Fibroblast of peridontal ligament (primary cell): ENCODE measurements at regions not wholly inside any gene's neighbourhood (a gene's known extent, or its start where the extent isn't known, plus 50 kb on each side); places are given as distances from the start of the nearest gene placed in this dataset.

Experiments
- DNase-seq: peaks from one replicate; pipeline ENCODE4 v3.0.0-alpha.2; 2010; ENCODE audit errors: extremely low read depth

DNA sequence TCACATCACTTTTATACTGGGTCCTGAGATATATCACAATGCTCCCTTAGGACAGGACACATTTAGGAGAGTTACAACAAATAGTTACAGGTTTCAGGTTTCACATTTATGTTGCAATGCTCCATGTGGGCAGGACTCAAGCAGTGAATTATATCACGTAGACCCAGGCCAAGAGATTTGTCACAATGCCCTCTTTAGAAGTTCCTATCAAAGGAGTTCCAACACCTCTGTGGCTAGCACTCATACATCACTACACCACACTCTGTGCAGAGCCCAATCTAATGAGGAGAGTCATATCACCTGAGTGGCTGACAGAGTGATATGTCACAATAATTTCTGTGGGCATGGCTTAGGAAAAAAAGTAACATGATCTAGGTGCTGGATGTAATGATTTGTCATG is 1068.2 kb upstream of the AMELY start:
- DNase-seq, result no peak

DNA sequence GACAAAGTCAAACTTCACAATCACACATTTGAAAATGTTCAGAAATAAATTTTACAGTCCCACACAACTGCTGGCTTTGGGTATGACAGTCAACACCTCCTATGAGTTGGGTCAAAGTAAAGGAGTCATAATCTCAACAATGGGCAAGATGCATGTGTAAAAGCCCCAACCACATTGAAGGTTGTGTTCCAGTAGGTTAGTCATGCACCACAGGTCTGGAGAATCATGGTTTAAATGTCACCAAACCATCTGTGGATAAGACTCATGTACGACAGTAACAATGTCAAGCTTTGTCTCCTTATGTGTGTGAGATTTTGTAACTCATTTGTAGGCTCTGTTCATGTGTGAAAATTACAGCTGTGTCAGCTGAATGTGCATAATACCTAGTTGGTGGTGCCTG is 1065.7 kb upstream of the AMELY start:
- no peak for DNase-seq

DNA sequence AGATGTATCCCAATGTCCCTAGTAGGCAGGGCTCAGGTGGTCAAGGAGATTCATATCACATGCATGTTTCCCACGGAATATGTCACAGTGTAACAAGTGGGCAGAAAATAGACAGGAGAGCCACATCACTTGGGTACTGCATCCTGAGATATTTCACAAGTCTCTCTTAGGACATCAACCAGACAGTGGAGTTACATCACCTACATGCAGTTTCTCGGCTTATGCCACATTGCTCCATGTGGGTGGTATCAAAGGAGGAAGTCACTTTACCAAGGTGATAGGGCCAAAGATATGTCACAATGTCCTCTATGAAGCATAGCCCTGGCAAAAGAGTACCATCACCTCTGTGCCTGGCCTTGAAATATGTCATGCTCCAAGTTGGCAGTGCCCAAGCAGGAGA is 1056.7 kb upstream of the AMELY start:
- DNase-seq, result no peak

DNA sequence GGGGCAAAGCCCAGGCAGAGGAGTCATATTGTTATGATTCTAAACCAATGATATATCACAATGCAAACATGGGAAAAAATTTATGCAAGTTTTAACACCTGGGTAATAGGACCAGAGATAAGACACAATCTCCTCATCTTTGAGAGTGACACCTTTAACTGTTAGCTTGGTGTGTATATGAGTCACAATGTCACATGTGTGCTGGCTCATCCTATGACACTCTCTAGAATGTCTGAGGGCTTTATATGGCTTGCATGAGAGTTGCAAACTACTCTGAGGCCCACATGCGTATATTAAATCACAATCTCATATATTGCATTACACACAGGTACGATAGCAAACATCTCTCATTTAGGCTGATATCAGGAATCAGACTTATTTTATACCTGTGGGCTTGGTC is 1055.4 kb upstream of the AMELY start:
- DNase-seq, result no peak

DNA sequence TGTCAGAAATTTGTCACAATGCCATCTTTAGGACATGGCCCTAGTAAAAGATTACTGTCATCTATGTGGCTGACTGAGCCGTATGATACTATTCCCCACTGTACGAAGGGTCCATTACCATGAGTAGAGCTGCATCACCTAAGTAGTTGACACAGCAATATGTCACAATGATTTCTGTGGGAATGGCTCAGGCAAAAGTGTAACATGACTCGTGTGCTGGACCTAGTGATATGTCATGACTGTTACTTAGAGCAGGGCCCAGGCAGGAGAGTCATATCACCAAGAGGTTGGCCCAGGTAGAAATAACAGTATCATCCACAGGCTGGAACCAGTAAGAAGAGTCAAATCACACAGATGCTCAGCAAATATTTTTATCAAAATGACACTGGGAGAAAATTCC is 1051.8 kb upstream of the AMELY start:
- DNase-seq, result no peak

DNA sequence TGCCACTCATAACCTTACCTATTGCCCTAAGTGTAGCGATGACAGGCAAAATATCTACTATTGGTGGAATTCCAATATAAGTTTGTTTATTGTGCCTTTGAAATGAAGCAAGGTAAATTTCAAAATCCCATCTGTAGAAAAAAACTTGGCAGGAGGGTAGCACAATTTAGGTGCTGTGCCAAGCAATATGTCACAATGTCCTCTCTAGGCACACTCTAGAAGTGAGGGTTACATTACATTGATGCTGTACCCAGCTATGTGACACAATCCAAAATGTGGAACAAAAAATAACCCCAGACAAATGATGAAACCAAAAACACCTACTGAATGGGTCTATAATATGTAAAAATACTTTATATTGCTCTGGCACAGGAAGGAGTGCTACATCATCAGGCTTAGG is 1050.8 kb upstream of the AMELY start:
- DNase-seq, result no peak

DNA sequence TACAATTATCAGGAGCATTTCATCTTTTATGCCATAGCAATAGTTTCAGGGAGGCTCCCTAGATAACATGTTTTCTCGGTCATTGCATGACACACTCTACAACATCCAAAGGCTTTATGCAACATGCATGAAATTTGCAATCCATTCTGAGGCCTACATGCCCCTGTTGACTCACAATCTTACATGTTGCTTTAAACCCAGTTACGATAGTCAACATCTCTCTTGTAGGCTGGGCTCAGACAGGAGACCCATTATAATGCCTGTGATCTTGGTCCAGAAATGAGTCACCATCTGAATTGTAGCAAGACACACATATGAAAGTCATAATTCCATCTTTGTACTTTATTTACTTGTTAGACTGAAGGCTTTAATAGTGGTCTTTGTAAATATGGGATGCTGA is 1050.3 kb upstream of the AMELY start:
- DNase-seq, result no peak

DNA sequence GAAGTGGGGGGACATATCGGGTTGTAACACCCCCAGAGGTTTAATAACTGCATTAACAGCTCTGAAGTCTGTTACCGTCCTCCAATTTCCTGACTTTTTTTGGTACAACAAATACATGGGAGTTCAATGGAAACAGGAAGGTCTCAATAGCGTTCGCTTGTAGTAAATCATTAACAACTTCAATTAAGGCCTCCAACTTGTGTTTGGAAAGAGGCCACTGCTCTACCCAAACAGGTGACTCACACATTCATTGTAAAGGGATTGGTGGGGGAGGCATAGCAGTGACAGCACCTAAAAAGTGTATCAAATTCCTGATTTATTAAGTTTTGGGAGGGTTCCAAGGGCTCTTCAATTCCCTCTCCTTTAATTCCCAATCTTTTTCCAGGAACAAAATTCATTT is 1046.2 kb upstream of the AMELY start:
- DNase-seq, result no peak

DNA sequence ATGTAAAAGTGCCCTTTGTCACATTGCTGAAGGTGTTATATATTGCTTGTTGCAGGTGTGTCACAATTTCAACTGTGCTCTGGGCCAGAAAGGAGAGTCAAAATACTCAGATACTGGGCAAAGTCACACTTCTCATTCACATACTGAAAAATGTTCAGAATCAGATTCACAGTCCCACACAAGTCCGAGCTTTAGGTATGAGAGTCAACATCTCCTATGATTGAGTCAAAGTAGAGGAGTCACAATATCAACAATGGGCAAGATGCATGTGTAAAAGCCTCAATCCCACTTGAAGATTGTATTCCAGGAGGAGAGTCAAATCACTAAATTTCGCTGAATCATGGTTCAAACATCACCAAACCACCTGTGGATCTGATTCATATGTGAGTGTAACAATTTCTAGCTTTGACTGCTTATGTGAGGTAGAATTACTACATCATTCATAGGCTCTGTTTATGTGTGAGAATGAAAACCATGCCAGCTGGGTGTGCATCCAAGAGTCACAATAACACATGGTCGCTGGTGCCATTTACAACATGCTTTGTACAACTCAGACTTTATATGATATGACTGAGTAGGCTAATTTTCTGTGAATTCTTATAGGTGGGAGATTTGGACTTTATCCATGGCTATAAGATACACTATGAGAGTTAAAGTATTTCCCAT is 1039.8 kb upstream of the AMELY start:
- no peak for DNase-seq

DNA sequence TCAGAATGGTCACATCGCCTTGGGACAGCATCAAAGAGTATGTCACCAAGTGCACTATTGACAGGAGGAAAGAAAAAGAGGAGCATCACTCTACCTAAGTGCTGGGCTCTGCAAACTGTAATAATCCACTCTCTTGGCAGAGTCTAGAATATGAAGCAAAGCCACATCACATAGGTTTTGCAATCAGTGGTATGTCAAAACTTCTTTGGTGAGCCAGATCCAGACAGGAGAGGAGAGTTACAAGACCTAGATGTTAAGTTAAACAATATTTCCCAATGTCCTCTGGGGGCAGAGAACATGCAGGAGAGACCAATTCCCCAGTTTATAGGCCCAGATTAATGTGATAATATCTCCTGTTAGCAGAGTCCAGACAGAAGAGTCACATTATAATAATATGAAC is 1032.6 kb upstream of the AMELY start:
- DNase-seq, result peak; percentile 60

DNA sequence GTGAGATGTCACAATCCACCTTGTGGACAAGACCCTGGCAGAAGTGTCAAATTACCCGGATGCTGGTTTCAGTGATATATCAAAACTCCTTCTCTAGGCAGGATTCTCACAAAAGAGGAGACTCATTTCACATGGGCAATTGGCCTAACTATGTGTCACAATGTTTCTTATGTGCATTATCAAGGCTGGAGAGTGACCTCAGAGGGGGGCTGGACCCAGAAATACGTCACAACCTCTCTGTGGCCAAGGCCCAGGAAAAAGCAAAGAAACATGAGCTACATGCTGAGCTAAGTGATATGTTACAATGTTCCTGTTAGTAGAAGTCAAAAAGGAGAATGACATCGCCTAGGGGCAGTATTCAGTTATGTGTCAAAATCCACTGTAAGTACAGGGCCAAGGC is 1031.2 kb upstream of the AMELY start:
- DNase-seq, result peak; percentile 54

DNA sequence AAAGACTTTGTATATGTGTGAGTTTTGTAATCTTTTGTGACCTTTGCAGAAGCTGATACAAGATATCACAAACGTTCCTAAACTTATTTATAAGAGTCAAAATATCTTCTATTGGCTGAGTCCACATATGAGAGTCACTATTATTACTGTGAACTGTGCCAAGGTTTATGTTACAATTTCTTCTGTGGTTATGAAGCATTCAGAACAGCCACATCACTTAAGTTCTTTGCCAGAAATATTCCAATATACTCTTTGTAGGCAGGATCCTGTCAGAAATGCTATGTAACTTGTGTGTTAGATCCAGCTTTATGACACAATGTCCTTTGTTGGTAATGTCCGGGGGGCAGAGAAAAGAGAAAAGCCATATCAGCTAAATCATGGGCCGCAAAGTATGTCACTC is 1030.3 kb upstream of the AMELY start:
- peak; percentile 78 for DNase-seq

DNA sequence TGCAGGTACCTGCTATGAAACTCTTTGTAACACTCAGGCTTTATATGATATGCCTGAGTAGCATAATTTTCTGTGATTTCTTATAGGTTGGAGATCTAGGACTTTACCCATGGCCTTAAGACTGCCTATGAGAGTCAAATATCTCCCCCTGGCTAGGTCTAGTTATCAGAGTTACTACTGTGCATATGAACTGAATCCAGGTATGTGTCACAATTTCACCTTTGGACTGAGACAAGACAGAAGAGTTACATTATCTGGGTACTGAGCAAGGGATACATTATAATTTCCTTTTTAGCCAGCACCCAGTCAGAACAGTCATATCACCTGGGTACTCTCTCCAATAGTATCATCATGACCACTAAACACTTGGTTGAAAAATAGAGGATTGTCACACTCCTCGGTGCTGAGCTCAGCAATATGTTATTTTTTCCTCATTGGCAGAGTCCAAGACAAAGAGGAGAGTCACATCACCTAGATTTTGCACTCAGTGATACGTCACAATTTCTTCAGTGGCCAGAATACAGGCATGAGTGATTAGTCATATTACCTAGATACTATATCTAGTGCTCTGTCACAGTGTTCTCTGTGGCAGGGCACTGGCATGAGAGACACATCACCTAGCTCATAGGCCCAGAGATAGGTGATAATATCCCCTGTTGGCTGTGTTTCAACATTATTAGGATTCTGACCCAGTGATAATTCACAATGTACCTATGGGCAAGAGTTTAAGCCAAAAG is 1027.6 kb upstream of the AMELY start:
- DNase-seq, result no peak

DNA sequence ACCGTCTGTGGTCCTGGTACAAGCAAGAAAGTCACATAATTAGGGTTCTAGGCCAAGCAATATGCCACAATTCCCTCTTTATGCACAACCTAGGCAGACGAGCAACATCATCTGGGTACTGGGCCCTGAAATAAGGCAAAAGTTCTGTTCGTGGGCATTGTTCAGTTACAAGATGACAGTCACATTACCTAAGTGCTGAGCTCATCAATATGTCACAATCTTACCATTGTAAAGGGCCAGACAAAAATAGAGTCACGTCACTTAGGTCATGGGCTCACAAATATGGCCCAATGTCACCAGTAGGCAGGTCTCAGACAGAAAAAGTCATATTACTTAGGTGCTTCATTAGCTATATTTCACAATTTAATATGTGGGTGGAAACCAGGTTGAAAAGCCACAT is 1025.3 kb upstream of the AMELY start:
- no peak for DNase-seq

DNA sequence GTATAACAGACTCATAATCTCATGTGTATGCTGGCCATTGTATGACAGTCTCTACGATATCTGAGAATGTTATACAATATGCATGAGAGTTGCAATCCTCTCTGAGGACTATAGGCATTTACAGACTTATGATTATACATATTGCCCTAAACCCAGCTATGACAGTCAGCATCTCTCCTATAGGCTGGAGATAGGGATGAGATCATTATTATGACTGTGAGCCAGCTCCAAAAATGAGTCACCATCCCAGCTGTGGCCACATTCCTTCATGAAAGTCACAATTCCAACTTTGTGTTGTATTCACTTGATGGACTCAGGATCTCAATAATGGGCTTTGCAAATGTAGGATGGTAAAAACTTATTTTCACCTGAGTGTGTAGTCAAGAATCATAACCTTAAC is 1024.5 kb upstream of the AMELY start:
- DNase-seq, result peak; percentile 75

DNA sequence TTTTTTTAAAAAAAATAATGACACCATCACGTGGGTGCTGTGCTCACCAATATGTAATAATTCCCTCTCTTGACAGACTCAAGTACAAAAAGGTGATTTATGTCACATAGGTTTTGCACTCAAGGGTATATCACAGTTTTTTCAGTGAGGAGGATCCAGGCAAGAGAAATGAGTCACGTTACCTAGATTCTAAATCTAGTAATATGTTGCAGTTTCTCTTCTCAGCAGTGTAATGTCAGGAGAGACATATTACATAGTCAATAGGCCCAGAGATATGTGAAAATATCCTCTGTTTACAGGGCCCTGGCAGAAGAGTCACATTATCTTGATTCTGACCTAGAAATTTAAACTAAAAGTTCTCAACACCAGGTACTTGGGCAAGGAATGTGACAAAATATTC is 1024.1 kb upstream of the AMELY start:
- no peak for DNase-seq

DNA sequence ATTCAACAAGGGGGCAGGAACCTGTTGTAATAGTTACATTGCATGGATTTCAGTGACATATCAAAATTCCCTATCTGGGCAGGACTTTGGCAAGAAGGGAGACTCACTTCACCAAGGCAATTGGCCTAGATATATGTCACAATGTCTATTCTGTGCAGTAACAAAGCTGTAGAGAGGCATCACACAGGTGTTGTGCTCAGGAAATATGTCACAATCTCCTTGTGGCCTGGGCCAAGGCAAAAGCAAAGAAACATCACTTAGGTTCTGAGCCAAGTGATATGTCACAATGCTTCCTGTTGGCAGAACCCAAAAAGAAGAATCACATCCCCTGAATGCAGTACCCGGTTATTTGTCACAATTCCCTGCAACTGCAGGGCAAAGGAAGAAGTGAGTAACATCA is 1020.9 kb upstream of the AMELY start:
- no peak for DNase-seq

DNA sequence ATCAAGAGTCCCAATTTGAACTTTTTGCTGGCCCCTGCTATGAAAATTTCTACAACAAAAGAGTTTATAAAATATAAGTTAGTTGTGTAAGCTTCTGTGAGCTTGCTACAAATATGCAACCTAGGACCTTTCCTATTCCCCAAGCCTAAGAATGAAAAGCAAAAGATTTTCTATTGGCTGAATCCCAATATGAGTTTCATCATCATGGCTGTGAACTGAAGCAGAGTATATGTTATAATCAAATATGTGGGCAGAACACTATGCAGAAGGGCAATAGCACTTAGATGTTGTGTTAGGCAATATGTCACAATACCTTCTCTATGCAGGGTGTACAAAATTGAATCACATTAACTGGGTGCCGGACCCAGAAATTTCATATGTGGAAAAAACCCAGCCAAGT is 1018.3 kb upstream of the AMELY start:
- peak; percentile 56 for DNase-seq

DNA sequence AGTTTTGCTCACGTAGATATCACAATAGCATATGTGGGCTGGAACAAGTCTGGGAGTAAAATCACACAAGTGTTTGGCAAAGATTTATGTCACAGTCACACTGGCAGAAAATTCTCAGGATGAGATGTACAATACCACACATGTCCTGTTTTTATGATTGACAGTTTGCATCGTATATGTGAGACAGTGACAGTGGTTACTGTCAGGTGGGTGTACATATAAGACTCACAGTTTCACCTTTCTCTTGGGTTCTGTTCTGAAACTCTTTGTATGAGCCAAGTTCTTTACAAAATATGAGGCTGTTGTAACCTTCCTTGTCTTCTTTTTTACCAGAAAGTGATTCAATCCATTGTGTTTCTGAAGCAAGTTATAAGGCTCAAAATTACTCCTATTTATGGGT is 1012.5 kb upstream of the AMELY start:
- no peak for DNase-seq

DNA sequence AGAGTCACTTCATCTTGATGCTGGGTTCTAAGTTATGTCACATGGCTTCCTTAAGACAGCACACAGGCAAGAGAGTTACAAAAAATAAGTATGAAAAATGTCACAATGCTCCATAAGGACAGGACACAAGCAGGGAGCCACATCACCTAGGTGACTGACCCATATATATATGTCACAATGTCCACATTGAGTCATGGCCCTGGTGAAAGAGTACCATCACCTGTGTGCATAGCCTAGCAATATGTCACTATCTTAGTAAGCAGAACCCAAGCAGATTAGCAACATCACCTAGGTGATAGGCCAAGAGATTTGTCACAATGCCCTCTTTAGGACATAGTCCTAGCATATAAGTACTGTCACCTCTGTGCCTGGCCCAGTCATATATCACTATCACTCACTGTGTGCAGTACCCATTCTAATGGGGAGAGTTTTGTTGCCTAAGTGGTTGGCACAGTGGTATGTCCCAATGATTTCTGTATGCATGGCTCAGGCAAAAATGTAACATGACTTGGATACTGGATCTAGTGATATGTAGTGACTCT is 1012.0 kb upstream of the AMELY start:
- no peak for DNase-seq

DNA sequence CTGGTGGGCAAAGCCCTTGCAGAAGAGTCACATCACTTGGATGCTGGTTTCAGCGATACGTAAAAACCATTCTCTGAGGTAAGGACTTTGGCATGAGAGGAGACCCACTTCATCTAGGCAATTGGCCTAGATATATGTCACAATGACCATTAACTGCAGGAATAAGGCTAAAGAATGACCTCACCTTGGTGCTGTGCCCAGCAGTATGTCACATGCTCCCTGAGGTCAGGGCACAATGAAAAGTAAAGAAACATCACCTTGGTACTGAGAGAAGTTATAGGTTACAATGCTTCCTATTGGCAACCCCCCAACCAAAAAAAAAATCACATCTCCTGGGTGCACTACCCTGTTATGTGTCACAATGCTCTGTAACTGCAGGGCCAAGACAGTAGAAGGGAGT is 1008.8 kb upstream of the AMELY start:
- no peak for DNase-seq

DNA sequence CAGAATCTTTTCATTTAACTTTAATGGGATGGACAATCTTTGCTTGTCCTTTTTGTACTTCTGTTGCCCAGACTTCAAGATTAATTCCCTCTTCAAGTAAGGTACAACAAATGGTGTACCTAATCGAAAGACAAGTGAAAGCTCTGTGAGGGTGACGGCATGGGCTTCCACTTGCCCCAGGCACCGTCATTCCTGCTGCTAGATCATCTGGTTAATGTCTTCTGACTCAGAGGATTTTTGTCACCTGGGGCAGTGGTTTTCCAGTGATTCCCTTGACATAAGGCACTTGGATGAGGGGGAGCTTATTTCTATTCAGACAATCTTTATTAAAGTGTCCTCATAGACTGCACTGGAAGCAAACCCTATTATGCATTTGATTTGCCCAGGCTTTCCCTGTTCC is 977.0 kb upstream of the AMELY start:
- no peak for DNase-seq

DNA sequence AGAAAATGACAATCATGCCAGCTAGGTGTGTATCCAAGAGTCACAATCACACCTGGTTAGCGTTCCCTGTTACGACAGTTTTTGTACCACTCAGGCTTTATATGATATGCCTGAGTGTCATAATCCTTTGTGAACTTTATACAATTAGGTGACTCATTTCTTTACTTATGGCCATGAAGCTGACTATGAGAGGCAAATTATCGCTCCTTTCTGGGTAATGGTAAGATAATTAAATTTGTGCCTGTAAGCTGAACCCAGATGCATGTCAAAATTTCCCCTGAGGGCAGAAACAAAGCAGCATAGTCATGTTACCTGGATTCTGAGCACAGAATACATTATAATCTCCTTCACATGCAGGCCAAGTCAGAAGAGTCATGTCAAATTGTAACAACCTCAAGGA is 970.1 kb upstream of the AMELY start:
- DNase-seq, result no peak

DNA sequence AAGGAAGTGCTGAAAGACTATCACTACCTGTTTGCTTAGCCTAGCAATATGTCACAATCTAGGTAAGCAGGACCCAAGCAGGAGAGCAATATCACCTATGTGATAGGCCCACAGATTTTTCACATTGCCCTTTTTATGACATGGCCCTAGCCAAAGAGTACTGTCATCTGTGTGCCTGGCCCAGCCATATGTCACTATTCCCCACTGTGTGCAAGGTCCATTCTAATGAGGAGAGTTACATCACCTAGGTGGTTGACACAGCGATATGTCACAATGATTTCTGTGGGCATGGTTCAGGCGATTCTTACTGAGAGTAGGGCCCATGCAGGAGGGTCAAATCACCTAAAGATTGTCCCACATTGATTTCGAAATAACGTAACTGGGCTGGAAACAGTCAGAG is 967.7 kb upstream of the AMELY start:
- DNase-seq, result no peak
